Astrocyte of the spinal cord (primary cell): ENCODE measurements at regions not wholly inside any gene's neighbourhood (a gene's known extent, or its start where the extent isn't known, plus 50 kb on each side); places are given as distances from the start of the nearest gene placed in this dataset.
"Not testable (repeated sequence)": the region's sequence is repeated elsewhere in the genome, so short reads cannot be mapped to it uniquely, and the experiment has no call there.

Experiments
- DNase-seq: peaks from one replicate; pipeline ENCODE4 v3.0.0; 2011; ENCODE audit warnings: low read depth, low spot score
- H3K4me3 ChIP-seq: 2 replicates; pipeline ENCODE4 v1.5.1; 2011; ENCODE audit warnings: low read depth, mild to moderate bottlenecking, low read length, moderate library complexity
- in situ Hi-C: cut with HindIII; loops from 2 replicates; pipeline ENCODE4 v1.10.0; 2017; ENCODE audit warnings: low sequenced_read_pairs

DNA sequence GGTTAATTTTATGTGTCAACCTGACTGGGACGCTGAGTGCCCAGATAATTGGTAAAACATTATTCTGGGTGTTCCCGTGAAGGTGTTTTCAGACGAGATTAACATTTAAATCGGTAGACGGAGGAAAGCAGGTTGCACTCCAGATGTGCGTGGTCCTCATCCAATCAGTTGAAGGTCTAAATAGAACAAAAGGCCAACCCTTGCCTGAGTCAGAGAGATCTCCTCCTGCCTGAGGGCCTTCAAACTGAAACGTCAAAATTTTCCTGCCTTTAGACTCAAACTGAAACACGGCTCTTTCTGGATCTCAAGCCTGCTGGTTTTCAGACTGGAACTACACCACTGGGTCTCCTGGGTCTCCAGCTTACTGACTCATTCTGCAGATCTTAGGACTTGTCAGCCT lies 70.9 kb downstream of the NPIPA5 start:
- H3K4me3 ChIP-seq, DNase-seq, in situ Hi-C loops: not testable (repeated sequence)

GRCh38 chr16:15305889-15306288 lies 72.2 kb downstream of the NPIPA5 start:
- in situ Hi-C loops, H3K4me3 ChIP-seq: not testable (repeated sequence)
- peak; percentile 48 for DNase-seq

DNA sequence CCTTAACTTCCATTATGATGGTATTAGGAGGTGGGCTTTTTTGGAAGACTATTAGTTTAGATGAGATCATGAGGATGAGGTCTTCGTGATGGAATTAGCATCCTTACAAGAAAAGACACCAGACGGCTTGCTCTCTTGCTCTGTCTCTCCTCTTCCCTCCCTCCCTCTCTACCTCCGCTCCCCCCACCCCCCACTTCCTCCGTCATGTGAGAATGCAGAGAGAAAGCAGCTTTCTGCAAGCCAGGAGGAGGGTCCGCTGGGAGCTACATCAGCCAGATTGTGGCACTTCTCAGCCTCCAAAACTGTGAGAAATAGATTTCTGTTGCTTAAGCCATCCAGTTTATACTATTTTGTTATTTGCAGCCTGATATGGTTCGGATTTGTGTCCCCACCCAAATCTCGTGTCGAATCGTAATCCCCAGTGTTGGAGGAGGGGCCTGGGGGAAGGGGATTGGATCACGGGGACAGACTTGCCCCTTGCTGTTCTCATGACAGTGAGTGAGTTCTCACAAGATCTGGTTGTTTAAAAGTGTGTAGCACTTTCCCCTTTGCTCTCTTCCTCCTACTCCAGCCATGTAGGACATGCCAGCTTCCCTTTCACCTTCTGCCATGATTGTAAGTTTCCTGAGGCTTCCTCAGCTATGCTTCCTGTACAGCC lies 74.3 kb downstream of the NPIPA5 start:
- H3K4me3 ChIP-seq, DNase-seq, in situ Hi-C loops: not testable (repeated sequence)

DNA sequence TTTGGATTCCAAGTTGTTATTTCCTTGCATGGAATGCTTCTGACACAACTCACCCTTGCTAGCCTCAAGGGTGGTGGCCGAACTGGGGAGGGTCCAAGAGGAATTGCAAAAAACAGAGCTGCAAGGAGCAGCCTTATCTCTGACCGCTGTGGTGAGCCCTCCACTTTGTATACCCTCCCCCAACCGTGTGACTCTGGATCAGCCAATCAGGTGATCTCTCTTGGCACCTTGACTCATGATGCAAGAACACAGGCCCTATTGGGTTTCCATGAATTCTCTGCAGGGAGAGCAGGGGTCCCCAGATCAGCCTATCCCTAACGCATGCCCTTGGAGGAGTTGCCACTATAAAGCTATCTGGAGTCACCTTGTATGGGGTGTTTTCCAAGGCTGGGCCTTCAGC lies 81.0 kb downstream of the NPIPA5 start:
- DNase-seq, H3K4me3 ChIP-seq, in situ Hi-C loops: not testable (repeated sequence)

DNA sequence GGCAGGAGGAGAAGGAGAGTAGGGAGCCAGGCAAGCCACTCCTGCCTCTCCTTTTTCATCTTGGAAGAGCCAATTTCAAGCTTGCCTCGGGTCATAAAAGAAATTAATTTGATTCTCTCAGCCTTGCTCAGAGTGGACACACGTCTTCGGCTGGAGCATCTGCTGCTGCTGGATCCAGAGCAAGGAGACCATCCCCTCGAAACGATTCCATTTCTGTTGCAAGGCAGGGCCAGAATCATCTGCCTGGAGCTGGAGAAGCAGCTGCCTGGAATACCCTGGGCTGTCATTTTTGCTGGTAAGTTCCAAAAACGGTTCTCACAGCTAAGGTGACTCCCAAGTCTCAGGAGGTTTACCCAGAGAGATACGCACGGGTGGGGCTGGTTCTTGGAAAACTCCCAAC lies 103.3 kb downstream of the NPIPA5 start:
- in situ Hi-C loops, H3K4me3 ChIP-seq, DNase-seq: not testable (repeated sequence)

- in situ Hi-C loops, H3K4me3 ChIP-seq, DNase-seq: not testable (repeated sequence)
These were observed 104.1 kb downstream of the NPIPA5 start for GRCh38 chr16:15273964-15274363.

DNA sequence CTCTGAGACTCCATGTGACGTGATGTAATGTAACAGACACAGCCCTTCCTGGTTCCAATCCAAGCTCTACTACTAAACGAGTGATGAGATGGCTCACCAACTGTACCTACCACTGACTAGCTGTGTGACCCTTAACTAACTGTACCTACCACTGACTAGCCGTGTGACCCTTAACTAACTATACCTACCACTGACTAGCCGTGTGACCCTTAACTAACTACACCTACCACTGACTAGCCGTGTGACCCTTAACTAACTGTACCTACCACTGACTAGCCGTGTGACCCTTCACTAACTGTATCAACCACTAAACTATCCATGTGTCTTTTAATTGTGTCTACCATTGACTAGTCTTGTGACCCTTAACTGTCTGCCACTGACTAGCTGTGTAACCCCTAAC lies 111.2 kb downstream of the NPIPA5 start:
- DNase-seq, in situ Hi-C loops, H3K4me3 ChIP-seq: not testable (repeated sequence)

GRCh38 chr16:15262212-15262611 lies 115.9 kb downstream of the NPIPA5 start:
- DNase-seq, H3K4me3 ChIP-seq, in situ Hi-C loops: not testable (repeated sequence)

DNA sequence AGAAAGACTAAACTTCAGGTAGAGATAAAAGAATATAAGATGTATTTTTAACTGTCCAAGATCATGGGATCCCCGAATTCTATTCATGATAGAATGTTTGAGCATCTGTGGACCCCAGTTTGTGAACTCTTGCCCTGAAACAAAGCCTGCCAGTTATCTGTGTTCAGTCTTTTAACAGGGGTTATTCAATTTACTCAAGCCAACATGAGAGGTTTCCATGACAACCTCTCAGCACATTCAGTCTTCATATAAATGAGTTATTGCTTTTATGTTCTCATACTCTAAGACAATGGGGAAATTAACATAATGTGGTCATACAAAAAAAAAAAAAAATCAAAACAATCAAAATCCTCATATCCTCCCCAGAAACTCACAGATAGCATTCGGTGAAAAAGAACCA lies 130.1 kb downstream of the NPIPA5 start:
- H3K4me3 ChIP-seq, DNase-seq, in situ Hi-C loops: not testable (repeated sequence)

GRCh38 chr16:15236674-15237323 lies 141.3 kb downstream of the NPIPA5 start:
- in situ Hi-C loops, H3K4me3 ChIP-seq, DNase-seq: not testable (repeated sequence)

DNA sequence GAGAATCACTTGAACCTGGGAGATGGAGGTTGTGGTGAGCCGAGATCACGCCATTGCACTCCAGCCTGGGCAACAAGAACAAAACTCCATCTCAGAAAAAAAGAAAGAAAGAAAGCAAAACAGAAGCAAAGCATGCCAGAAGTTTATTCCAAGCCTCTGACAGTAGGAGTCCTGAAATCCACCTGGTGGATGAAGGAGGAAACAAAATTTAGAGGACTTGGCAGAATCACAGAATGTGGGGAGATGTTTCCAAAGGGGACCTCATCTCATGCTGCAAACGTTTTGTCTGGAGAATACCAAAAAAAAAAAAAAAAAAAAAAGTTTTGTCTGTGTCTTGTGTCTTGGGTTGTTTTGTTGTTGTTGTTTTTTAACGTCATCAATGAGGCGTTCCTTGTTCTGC lies 141.1 kb upstream of the RRN3 start:
- in situ Hi-C loops, DNase-seq, H3K4me3 ChIP-seq: not testable (repeated sequence)

GRCh38 chr16:15234702-15235101 lies 140.6 kb upstream of the RRN3 start:
- in situ Hi-C loops: not testable (repeated sequence)

DNA sequence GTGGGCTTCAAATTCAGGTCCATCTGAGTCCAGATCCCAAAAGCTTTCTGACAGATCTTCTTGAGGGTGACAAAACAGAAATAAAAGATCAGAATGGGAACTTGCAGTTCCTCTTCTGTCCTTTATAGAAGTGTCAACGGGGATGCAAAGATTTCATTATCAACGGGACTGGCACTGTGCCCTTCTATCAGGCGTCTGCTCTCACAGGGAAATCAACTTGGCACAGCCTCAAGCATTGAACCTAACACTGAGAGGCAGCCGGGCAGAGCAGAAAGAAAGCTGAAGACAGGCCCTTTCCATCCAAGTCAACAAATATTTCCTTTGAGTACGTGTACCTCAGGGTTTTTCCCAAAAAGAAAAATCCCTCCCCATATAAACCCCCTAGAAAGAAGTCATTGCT lies 136.4 kb upstream of the RRN3 start:
- in situ Hi-C loops, H3K4me3 ChIP-seq, DNase-seq: not testable (repeated sequence)

More at GRCh38 chr16:15234702-15235101, 140.6 kb upstream of the RRN3 start:
- not testable (repeated sequence) for H3K4me3 ChIP-seq, DNase-seq

DNA sequence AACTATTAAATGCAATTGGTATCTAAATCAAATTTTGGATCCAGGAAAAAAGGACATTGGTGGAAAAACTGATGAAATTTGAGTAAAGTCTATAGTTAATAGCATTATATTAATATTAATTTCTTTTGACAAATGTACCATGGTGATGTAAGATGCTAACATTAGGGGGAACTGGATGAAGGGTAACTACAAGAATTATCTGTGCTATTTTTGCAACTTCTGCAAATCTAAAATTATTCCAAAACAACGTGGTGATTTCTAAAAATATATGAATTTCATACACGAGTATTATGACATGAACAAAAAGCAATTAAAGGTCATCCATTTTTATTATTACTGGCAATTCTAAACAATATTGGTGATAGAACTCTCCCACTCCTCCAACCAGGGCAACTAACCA lies 135.6 kb upstream of the RRN3 start:
- H3K4me3 ChIP-seq, in situ Hi-C loops, DNase-seq: not testable (repeated sequence)

DNA sequence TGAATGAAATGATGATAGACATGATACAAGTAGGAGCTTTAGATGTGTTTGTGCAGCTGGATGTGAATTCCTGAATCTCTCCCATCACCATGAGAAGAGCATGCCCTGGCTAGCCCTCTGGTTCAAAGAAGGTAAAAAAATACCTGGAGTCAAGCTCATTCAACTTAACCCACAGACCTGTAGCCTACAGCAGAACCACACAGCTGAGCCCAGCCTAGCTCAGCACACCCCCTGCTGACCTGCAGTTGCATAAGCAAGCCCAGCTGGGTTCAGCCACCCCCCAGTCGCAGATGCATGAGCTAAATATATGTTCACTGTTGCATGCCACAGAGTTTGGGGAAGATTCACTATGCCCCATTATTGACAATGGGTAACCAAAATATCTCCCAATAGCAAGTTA lies 130.6 kb upstream of the RRN3 start:
- DNase-seq, H3K4me3 ChIP-seq, in situ Hi-C loops: not testable (repeated sequence)

- H3K4me3 ChIP-seq, DNase-seq, in situ Hi-C loops: not testable (repeated sequence)
These were observed 129.3 kb upstream of the RRN3 start for GRCh38 chr16:15223398-15223797.
